CD4-positive, alpha-beta T cell treated with Interleukin-21 for 1 hour (primary cell): ENCODE measurements at regions not wholly inside any gene's neighbourhood (a gene's known extent, or its start where the extent isn't known, plus 50 kb on each side); places are given as distances from the start of the nearest gene placed in this dataset.

ENCODE experiments used
- DNase-seq: peaks from one replicate; pipeline ENCODE4 v3.0.0-alpha.2; 2020

- DNase-seq = no peak
Measured at GRCh38 chrX:140848800-140849199, 139.2 kb downstream of the LINC00632 start.

DNA sequence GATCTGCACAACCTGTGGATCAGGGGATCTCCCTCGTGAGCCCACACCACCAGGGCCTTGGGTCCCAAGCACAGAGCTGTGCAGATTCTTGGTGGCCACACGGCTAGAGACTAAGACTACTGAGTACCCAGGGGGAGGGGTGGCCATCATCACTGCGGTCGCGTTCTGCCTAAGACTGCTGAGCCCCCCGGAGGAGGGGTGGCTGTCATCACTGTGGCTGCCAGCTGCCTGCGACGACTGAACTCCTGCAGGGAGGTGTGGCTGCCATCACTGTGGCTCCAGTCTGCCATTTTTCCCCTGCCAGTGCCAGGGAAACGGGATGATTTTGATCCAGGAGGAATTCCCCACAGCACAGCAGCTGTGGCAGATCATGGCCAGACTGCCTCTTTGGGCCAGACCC, 141.7 kb upstream of the SPANXB1 start:
- no peak for DNase-seq

GRCh38 chrX:140866446-140866845, 135.9 kb upstream of the SPANXB1 start:
- no peak for DNase-seq

DNA sequence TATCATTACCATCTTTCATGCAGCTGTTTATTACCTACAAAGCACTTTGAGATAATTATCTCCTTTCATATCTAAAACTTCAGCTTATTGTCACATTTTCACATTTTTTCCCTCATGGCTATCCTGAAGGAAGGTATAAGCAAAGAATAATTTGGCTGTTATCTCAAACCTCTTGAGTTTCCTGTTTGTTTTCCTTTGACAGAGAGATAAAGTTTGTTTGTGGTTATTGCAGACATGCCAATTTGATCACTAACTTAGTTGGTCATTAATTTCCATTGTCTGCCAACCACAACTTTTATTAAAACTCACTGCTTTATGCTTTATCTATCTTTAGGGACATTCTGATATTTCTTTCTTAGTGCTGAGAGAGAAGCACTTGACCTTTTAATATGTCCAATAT, 89.8 kb upstream of the SPANXB1 start:
- DNase-seq = no peak

GRCh38 chrX:140913802-140914501, 88.4 kb upstream of the SPANXB1 start:
- no peak for DNase-seq

GRCh38 chrX:140916872-140917271, 85.5 kb upstream of the SPANXB1 start:
- no peak for DNase-seq

GRCh38 chrX:140917354-140918115, 84.9 kb upstream of the SPANXB1 start:
- no peak for DNase-seq

DNA sequence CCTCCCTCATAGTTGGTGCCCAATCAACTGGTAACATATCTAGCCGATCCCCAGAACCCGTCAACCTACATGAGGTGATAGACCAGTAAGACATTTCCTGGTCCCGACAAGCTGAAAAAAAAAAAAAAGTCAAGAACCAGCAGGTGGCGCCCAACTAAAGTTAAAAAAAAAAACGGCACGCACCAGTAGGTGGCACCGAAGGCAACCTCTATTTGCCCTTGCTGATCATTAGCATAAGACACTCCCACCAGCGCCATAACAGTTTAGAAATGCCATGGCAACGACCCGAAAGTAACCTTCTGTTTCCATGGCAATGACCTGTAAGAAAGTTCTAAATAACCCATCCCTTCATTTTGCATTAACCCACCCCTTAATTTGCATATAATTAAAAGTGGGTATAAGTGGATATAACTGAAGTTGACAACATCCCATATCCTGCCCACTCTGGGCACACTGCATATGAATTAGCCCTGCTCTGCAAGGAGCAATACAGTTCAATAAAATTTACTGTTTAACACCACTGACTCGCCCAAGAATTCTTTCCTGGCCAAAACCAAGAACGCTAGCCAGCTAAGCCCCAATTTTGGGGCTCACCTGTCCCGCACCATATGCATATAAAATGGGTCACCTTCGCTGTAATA, 83.9 kb upstream of the SPANXB1 start:
- peak; percentile 71 for DNase-seq

DNA sequence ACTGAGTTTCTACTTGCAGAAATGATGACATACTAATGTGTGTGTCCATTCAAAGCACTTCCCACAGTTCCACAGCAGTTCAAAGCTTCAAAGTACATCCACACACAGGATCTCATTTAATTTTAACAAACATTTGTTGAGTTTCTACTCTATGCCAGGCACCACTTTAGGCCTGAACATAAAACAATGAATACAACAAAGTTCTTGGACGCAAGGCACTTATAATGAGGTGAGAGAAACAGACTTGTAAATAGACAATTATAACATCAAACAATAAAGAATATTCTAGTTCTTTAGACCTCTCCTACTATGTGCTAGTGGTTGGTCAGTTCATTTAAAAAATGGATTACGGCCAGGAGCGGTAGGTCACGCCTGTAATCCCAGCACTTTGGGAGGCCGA, 82.0 kb upstream of the SPANXB1 start:
- DNase-seq = no peak

DNA sequence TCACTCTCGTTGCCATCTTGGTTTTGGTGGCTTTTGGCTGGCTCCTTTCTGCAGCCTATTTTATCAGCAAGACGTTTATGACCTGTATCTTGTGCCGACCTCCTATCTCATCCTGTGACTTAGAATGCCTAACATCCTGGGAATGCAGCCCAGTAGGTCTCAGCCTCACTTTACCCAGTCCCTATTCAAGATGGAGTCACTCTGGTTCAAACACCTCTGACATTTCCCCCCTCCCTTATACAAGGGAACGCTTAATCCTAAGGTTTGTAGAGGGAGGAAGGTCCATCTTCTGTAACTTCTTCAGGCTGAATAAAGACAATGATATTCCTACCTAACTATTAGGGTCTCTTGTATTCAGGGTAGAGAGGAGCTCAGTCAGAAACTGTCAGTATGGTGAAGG, 79.3 kb upstream of the SPANXB1 start:
- DNase-seq = no peak

- DNase-seq = no peak
Measured at GRCh38 chrX:140928739-140929138, 73.7 kb upstream of the SPANXB1 start.

DNA sequence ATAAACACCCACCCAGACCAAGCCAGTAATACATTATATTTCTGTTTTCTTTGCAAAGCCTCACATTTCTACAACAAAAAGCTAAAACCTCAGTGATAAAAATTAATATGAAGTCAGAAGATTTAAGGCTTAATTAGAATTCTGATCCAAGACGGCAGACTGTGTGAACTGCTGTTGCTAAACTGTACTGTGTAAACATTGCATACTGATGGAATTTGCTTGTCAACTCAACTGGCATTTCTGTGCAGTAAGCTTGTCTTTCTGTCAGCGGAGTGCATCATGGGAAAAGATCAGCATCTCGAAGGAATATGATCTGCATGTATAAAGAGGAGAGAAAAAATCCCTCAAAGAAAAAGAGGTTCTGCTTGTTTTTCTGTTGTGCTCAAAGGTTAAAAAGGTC, 69.4 kb upstream of the SPANXB1 start:
- DNase-seq = no peak

- no peak for DNase-seq
Measured at GRCh38 chrX:140933874-140934655, 68.3 kb upstream of the SPANXB1 start.

DNA sequence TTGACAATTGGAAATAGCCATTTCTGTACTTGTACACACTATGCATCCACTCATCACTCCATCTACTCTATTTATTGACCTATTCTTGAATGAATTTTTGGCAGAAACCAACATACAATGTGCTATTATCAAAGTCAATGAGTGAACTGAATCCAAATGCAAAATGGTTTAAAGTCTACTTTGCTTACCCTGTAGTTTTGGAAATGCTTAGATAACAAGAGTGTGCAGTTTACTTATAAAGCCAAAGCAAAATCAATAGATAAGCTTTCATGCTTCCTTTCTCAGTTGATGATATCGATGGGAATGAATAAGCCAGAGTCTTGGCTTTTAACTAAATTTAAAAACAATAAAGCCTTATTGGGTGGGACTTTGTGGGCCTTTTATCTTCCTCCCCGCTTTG, 58.9 kb upstream of the SPANXB1 start:
- DNase-seq = no peak

DNA sequence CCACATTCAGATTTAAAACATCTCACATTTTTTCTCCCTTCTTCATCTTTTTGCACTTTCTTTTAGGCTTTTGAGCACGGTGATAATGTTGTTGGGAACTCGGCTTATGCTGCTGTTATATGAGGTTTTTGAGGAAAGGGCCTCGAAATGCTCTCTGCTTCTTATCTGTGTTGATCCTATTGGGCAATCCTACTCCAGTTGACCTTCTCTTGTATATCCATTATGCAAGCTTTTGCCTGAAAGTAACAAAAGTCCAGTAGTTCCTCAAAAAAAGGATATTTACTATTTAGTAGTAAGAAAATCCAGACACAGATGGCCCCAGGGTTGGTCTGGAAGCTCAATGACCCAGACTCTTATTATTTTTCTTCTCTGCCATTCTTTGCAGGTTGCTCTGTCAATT, 57.7 kb upstream of the SPANXB1 start:
- no peak for DNase-seq

DNA sequence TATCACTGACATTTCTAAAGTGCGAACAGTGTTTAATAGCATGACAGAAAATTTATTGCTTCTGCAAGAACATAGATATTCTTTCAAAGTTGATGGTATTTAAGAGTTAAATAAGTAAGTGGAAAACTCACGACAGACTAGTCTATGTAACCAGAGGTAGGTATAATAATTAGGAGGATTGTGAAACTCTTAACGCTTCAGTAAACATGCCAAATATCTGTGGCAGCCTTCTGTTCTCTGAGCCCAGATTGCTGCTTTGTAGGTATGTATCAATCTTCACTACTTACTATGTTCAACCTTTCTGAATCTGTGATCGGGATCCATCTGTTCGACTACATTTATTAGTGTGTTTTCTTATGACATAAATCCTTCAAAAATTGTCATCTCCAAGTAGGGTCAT, 53.6 kb upstream of the SPANXB1 start:
- no peak for DNase-seq

DNA sequence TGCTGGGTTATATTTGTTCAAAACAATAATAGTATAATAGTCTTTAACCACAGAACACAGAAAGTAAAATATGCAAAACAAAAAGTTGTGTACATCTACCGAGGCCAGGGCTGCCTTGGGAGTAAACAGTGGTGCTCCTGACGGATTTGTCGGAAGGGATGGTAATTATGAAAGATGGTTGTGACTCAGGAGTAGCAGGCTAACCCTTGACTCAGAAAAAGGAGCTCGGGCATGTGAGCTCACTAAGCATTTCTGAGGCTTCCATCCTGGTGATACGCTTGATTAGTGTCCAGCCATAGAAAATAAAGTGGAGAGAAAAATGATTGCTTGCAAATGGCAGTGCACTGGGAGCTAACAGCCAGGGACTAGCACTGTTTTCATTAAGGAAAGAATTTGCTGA, 53.2 kb upstream of the SPANXB1 start:
- DNase-seq = no peak
